GM19328 (cell line): ENCODE measurements at regions not wholly inside any gene's neighbourhood (a gene's known extent, or its start where the extent isn't known, plus 50 kb on each side); places are given as distances from the start of the nearest gene placed in this dataset.
A peak's percentile ranks its signal among the peaks of the same experiment; 100 is the strongest.

Source experiments
- ATAC-seq: cut with Tn5 transposase; IDR thresholded peaks from one replicate; pipeline ENCODE4 v1.9.1; 2021; ENCODE audit warnings: mild to moderate bottlenecking, moderate library complexity; ENCODE audit not compliant: unreplicated experiment

DNA sequence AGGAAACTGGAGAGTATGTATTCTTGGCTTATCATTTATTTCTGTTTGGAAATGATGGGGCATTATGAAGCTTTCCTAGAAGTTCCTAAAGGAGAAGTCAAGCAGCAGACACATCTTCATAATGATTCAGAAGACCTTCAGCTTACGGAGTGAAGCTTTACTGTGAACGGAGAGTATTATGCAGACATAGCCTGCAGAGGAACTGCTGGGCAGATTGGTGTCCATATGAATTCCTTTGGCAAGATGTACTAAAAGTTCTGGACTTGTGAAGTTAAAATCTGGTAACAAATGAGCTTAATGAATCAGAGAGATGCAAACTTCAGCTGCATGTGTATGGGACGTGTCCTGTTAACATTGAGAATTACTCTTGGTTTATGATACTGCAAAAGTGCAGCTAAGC lies 60.1 kb downstream of the NABP1 start:
- no peak for ATAC-seq

DNA sequence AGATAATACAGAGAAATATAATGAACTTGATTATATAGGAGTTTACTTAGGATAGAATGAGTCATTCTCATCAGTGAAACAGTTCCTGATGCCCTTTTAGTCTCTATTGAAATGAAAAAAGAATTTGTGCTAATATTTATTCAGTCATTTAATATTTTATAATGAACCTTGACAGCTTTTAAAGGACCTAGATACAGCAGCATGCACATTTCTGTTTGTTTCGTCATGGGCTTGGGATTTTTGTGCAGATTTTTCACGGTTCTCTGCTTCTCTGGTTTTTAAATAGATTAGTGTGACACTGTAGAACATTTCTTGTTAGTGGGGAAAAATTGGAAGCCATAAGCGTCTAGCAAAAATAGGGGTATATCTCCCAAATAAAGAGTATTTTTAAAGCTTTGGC lies 60.7 kb downstream of the NABP1 start:
- ATAC-seq = no peak

GRCh38 chr2:191739194-191739593 lies 61.3 kb downstream of the NABP1 start:
- ATAC-seq = no peak

DNA sequence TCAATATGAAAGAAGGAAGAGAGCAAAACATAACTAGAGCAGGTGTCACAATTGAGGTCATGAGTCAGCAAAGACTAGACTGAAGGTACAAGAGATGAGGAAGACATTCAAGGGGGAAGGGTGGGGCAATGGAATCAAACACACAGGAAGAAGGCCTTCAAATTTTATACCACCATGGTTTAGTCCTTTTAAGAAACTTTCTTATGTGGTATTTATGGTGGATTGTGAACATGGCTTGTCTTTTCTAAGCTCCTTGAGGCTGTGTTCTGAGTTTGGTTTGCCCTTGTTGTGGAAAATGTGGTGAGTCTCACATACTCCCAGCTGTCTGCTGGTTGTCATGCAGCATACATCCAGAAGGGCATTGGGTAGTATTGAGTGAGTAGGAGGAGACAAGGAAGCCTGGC lies 62.1 kb downstream of the NABP1 start:
- ATAC-seq = peak; percentile 94

GRCh38 chr2:191740759-191741158 lies 62.8 kb downstream of the NABP1 start:
- no peak for ATAC-seq

DNA sequence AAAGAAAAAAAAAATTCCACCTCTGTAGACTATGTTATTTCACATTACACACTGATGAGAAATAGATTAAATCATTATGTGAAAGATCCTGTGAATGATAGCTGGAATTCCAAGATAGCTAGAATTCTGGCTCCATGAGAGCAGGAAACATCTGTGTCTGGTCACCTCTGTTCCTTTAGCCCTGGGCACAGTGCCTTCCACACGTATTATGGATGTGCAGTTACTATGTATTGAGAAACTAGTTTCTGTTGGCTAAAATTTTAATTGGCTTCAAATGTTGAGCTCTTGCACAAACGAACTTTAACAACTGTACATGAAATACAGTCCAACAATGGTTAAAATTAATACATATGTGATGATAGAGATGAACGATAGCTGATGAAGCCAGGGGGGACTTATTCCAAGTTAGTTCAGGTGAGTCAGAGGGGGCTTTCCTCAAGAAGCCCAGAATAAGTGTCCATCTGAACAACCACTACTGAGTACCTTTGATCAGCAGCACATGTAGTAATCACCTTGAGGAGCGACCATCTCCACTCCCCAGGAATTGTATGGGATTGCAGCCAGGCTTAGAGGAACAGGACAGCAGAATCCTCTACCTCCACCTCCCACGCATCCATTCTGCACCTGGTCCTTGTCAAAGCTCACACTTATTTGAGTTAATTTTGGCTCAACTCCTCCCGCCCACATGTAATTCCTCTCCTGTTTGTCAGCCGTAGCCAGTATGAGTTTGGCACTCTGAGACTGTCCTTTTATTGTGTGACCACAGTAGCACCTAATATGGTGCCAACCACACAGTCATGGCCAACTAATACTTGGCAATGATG lies 68.6 kb downstream of the NABP1 start:
- ATAC-seq = no peak

DNA sequence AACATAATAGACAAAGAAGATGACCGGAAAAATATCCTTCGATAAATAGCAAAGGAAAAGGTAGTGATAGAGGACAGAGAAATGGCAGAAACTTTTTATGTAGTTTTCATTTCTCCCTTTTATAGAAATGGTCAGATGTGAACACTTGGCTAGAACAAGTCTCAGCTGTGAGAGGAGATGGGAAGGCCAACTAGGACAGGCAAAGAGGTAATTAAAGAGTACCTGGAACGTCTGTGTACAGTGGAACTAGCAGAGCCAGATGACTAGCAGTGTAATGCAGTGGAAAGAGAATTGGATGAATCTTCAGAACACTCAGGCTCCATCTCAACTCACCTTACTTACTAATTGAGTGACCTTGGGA lies 69.2 kb downstream of the NABP1 start:
- no peak for ATAC-seq

- peak; percentile 26 for ATAC-seq
Measured at GRCh38 chr2:191748059-191748461, 70.1 kb downstream of the NABP1 start.

DNA sequence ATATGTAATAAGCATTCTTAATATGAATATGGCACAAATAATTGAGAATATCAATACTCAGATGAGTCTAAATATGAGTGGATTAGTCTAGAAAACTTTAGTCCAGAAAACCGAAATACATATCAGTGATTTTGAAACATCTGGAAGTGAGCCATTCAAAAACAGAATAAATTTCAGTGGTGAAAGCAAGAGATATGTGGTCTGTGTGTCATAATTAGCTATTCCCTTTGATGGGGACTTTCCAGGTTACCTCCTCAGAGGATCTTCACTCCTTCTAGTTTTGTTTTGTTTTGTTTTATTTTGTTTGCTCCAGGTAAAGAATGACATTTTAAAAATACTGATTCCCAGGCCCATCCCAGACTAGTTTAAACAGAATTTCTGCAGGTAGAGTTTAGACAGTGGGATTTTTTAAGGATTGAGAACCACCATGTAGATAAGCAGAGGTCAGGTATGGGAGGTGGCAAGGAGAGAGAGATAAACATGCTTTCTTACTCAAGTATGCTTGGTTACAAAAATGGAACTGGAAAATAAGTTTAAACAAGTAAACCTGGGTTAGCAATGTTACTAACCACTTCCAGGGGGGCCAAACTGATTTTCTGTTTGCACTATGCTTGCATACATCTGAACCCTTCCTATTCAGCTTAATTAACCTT lies 70.7 kb downstream of the NABP1 start:
- peak; percentile 72 for ATAC-seq

DNA sequence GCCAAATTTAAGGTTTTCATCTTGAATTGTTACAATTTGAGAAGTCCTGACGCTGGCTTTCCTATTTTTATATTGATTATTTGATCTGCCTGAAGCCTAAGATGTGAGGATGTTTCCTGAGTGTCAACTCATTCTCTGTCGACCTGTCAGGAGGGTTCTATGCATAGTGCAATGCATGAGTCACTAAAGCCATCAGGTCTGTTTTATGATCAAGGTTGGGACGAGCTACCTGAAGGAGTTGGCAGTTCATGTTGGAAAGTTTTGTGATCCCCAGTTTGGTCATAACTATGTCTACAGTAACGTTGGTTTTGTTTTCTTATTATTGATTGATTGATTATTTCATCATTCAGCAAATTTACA lies 71.2 kb downstream of the NABP1 start:
- no peak for ATAC-seq

DNA sequence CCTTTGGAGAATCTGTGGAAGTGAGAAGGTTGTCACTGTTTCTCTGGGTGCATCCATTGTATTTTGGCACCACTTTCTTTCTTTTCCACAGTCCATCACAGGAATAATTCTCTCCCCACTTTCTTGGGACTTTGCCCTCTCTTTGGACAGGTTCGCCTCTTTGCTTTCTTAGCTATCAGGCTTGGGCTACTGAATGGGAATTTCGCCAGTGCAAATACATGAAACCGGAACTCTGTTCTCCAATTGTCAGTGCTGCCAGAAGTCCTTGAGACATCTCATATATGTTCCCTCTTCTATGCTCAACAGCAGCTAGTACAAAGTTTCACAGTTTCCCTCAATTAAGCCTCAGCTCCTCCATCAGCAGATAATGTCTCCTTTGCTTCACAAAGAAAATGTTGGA lies 76.2 kb downstream of the NABP1 start:
- ATAC-seq = no peak

- no peak for ATAC-seq
Measured at GRCh38 chr2:191756761-191757160, 78.8 kb downstream of the NABP1 start.

GRCh38 chr2:191757208-191757607 lies 79.3 kb downstream of the NABP1 start:
- no peak for ATAC-seq

- peak; percentile 100 for ATAC-seq
Measured at GRCh38 chr2:191758518-191759507, 80.9 kb downstream of the NABP1 start.

- ATAC-seq = no peak
Measured at GRCh38 chr2:191759680-191760079, 81.7 kb downstream of the NABP1 start.

DNA sequence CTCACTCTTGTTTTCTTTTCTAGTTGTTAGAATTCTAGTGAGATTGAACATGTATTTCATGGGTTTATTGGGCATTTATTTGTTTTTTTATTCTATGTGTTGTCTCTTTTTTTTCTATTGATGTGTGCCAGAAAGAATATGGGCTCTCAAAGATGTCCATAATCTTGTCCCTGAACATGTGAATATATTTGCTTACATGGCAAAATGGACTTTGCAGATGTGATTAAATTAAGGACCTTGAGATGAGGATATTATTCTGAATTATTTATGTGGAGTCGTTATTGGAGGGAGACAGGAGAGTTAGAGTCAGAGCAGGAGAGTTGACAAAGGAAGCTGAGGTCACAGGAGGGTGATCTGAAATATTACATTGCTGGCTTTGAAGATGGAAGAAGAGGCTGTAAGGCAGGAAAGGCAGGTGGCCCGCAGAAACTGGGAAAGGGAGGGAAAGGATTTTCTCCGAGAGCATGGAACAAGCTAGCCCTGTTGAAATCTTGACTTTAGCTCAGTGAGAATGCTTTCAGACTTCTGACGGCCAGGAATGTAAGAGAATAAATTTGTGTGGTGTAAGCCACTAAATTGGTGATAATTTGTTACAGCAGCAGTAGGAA lies 82.8 kb downstream of the NABP1 start:
- ATAC-seq = no peak

- ATAC-seq = no peak
Measured at GRCh38 chr2:191773136-191773535, 73.8 kb downstream of the CAVIN2 start.

- no peak for ATAC-seq
Measured at GRCh38 chr2:191777351-191777750, 69.5 kb downstream of the CAVIN2 start.

DNA sequence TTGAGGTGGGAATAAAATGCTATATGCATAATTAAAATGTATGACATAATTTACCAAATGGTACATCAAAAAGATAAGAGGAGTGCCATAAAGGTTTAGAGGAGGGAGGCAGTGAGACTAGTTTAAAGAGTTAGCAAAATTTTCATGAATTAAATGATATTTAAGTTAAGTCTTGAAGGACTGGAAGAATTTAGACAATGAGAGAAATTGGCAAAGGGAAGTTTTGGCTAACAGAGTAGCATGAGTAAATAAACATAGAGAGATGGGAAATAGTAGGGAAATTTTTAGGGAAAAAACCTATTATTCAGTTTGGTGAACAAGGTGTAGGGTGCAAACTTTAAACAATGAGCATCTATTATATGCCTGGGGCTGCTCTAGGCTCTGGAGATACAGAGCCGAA lies 68.8 kb downstream of the CAVIN2 start:
- no peak for ATAC-seq

DNA sequence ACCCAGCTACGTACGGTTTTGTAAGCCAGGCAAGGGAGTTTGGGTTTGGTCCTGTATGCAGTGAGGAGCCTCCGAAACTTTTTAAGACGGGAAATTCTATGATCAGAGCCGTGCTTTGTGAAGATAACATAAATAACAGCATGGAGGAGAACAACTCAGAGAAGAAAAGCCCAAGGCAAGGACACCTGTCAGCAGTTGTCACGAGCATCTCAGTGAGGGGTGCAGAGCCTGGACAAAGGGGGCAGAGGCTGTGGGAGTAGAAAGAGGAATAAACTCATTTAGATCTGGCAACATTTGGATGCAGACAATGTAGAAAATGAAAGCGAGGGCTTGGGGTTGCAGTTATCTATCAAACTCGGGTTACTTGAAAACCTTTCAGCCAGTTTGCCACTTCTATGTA lies 64.5 kb downstream of the CAVIN2 start:
- ATAC-seq = no peak

DNA sequence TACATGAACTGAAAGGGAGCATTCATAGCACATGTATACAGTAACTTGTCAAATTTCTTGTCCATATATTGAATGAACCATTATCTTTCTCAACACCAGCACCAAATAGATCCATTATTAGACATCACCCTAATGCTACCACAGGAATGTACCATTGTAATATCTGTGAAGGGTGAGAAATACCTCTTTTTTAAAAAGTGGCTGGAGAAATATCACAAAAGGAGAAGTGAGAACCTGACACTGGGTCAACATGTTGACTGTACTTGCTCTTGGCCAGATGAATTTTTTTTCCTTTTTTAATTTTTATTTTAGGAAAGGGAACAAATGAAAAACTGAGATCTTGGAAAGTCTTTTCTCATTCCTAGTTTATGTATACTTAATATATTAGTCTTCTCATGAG lies 63.5 kb downstream of the CAVIN2 start:
- peak; percentile 61 for ATAC-seq
